ENCODE measurements at regions not wholly inside any gene's neighbourhood (a gene's known extent, or its start where the extent isn't known, plus 50 kb on each side); places are given as distances from the start of the nearest gene placed in this dataset.

DNA sequence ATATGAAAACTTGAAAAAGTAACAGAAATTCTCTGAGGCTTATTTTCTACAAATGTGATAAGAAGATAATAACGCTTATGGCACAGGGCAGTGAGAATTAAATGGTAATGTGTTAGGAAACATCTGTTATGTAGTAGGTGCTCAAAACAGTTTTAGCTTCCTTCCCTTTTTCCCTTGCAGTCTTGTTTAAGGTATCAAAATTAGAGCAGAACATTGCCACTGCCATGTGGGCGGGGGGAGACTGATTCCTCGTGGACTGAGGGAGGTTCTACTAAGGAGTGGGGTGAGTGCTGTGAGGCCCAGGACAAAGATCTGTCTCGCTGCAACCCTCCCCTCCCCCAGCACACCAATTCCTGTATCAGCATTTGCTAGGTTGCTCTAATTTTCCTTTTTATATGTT is 702.4 kb downstream of the TUSC7 start:
- TF ChIP-seq, protein P1, sequence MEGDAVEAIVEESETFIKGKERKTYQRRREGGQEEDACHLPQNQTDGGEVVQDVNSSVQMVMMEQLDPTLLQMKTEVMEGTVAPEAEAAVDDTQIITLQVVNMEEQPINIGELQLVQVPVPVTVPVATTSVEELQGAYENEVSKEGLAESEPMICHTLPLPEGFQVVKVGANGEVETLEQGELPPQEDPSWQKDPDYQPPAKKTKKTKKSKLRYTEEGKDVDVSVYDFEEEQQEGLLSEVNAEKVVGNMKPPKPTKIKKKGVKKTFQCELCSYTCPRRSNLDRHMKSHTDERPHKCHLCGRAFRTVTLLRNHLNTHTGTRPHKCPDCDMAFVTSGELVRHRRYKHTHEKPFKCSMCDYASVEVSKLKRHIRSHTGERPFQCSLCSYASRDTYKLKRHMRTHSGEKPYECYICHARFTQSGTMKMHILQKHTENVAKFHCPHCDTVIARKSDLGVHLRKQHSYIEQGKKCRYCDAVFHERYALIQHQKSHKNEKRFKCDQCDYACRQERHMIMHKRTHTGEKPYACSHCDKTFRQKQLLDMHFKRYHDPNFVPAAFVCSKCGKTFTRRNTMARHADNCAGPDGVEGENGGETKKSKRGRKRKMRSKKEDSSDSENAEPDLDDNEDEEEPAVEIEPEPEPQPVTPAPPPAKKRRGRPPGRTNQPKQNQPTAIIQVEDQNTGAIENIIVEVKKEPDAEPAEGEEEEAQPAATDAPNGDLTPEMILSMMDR (IDR thresholded peaks at IDR 0.05; ENCODE audit: low read length), result no peak
- no peak for TF ChIP-seq EZH2phosphoT487 (IDR thresholded peaks at IDR 0.05; ENCODE audit: low read length)

All from MM.1S (cell line).